HAP-1 (cell line): ENCODE measurements at regions not wholly inside any gene's neighbourhood (a gene's known extent, or its start where the extent isn't known, plus 50 kb on each side); places are given as distances from the start of the nearest gene placed in this dataset.
"Not testable (repeated sequence)": the region's sequence is repeated elsewhere in the genome, so short reads cannot be mapped to it uniquely, and the experiment has no call there.

ENCODE experiments used
- DNase-seq, 2 experiments: peaks; one replicate each; pipeline ENCODE4 v3.0.0-alpha.2; 2016 to 2020; ENCODE audit warnings: low spot score in 2 of 2
- H3K27me3 ChIP-seq: fragments of 250-450 bp; sonication (Bioruptor Pico); 2 replicates; pipeline ENCODE4 v1.5.1; 2020; ENCODE audit warnings: low read depth, mild to moderate bottlenecking, moderate library complexity
- H3K36me3 ChIP-seq: fragments of 250-450 bp; sonication (Bioruptor Pico); replicated peaks from 2 replicates; pipeline ENCODE4 v1.5.1; 2020; ENCODE audit warnings: mild to moderate bottlenecking
- H3K4me1 ChIP-seq: fragments of 250-450 bp; sonication (Bioruptor Pico); 2 replicates; pipeline ENCODE4 v1.5.1; 2020; ENCODE audit warnings: mild to moderate bottlenecking
- H3K4me3 ChIP-seq: fragments of 250-450 bp; sonication (Bioruptor Pico); 2 replicates; pipeline ENCODE4 v1.5.1; 2020; ENCODE audit warnings: mild to moderate bottlenecking, moderate library complexity
- H3K9me3 ChIP-seq: fragments of 250-450 bp; sonication (Bioruptor Pico); 2 replicates; pipeline ENCODE4 v1.5.1; 2020; ENCODE audit warnings: mild to moderate bottlenecking, moderate library complexity
- in situ Hi-C: fragments of 300-500 bp; cut with MboI; formaldehyde crosslinking; loops from 3 replicates; pipeline ENCODE4 v1.14.3; 2020; ENCODE audit warnings: low sequenced_read_pairs, inconsistent platforms, mixed read lengths

DNA sequence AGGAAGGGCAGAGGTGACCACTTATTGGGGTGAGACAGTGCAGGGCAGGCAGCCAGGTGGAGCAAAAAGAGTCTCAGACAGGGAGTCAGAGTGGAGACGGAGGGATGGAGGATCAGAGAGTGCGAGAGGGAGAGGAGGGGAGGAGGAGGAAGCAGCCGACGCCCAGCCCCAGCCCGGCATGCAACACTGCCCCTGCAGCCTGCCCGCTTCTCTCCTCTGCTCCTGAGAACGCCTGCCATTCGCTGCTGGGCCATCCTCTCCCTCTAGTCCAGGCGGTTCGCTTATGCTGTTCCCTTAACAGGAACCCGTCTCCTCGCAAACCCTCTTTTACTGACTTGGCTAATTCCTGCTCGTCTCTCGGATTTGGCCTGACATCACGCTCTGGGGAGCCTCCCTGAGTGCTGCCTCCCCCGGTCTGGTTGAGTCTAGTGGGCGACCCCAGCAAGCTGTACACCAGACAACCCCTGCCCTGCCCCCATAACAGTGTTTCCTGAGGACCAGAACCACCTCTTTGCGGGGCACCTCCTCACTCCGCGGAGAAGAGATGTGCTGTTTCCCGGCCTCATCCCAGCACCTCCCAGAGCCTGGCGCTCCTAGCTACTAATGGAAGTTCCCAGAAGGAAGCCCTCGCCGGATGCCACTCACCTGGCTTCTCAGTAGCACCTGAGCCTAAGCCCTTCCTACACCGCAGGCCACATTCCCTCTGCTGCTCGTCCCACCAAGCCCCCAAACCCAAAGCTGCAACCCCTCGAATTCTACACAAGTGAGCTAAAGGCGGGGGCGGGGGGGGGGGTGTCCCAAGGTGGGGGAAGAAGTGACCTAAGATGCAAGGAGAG is 61.2 kb upstream of the CCL1 start:
- Histone ChIP-seq H3K9me3 (no peaks in the 10 kb centered on the region), H3K27me3 (peaks cover 4% of the 10 kb centered on the region), H3K4me3 (no peak overlapping the region), H3K36me3 (no peaks in the 10 kb centered on the region), H3K4me1 (no peaks in the 10 kb centered on the region)
- no peak for DNase-seq
- in situ Hi-C loops = loop anchor here (10.0 to 25.0 kb wide), 4 partner anchors 201 to 1113 kb away; partner anchors contain the start of genes FNDC8 and SLFN12L

DNA sequence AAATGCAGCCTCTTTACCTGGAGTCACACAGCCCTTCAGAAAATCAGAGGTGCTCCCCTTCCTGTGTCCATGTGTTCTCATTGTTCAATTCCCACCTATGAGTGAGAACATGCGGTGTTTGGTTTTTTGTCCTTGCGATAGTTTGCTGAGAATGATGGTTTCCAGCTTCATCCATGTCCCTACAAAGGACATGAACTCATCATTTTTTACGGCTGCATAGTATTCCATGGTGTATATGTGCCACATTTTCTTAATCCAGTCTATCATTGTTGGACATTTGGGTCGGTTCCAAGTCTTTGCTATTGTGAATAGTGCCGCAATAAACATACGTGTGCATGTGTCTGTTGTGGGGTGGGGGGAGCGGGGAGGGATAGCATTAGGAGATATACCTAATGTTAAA is 60.3 kb upstream of the CCL1 start:
- H3K27me3 ChIP-seq = not testable (repeated sequence)

DNA sequence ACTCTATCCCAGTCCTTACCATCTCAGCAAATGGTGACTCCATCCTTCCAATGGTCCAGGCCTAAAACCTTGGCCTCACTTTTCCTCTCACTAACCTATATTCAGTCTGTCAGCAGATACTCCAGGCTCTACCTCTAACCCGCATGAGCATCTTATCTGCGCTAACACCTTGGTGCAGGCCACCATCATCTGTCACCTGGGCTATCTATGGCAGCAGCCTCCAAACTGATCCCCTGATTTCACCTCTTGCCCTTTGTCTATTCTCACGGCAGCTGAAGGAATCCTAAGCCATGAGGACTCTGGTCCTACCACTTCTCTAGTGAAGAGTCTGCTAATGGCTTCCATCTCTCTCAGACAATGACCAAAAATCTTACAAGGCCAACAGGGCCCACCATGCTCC is 57.9 kb upstream of the CCL1 start:
- in situ Hi-C loops = loop anchor here (10.0 to 25.0 kb wide), 4 partner anchors 204 to 1116 kb away; partner anchors contain the start of genes FNDC8 and SLFN12L
- H3K27me3 ChIP-seq = peaks cover 2% of the 10 kb centered on the region; the same call in 1 of the 2 replicates
- H3K9me3 ChIP-seq = no peaks in the 10 kb centered on the region
- no peak for DNase-seq
- H3K36me3 ChIP-seq = no peaks in the 10 kb centered on the region
- no peak overlapping the region for H3K4me3 ChIP-seq
- H3K4me1 ChIP-seq = no peaks in the 10 kb centered on the region

More for the DNA sequence above, 60.3 kb upstream of the CCL1 start:
- not testable (repeated sequence) for DNase-seq, H3K4me1 ChIP-seq, H3K9me3 ChIP-seq, H3K4me3 ChIP-seq, H3K36me3 ChIP-seq
- in situ Hi-C loops = loop anchor here (10.0 to 25.0 kb wide), 4 partner anchors 201 to 1114 kb away; partner anchors contain the start of genes FNDC8 and SLFN12L

DNA sequence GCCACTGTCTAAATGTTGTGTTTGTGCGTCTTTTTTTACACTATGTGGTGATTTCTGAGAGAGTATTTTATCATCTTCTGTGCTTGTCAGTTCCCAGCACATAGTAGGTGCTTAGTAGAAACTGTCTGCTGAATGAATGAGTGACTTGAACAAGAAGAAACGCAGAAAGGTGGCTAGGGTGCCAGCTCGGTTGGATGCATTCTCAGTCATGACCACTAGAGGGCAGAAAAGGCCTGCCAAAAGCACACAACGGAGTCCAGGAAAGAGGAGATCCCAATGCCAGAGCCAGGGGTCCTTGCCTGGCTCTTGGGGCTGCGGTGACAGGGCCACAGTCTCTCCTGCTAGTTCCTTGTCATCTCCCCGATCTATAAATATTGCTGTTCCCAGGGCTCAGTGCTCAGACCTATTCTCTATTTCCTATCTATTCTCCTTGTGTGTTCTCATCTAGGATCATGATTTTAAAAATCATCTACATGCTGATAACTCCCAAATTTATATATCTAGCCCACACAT is 57.3 kb upstream of the CCL1 start:
- Histone ChIP-seq H3K27me3 (0 out of 2 replicates have a peak, but pooled peaks cover 2% of the 10 kb centered on the region), H3K4me3 (no peak overlapping the region), H3K9me3 (no peaks in the 10 kb centered on the region), H3K4me1 (no peaks in the 10 kb centered on the region), H3K36me3 (no peaks in the 10 kb centered on the region)
- DNase-seq = peak; percentile 45 to 80
- in situ Hi-C loops = loop anchor here (10.0 to 25.0 kb wide), 4 partner anchors 204 to 1117 kb away; partner anchors contain the start of genes FNDC8 and SLFN12L

DNA sequence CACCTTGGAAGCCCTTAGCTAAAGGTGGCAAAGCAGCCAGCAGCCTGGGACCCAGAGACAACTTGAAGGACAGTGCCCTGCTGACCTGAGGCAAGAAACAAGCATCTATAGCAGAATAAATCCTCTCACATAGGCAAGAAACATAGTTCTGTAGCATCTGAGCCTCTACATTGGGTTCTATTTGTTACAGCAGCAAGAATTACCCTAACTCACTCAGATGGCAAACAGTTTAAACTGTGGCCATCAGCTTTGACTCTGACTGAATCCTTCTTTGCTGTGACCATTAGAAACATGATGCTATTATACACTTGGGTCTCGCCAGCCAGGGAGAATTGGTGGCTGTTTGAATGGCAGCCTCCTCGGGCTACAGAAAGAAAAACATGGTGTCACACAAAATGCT is 53.1 kb upstream of the CCL1 start:
- H3K4me1 ChIP-seq = no peaks in the 10 kb centered on the region
- no peaks in the 10 kb centered on the region for H3K9me3 ChIP-seq
- no peak overlapping the region for H3K4me3 ChIP-seq
- no peak for DNase-seq
- 0 out of 2 replicates have a peak, but pooled peaks cover 5% of the 10 kb centered on the region for H3K27me3 ChIP-seq
- in situ Hi-C loops = loop anchor here (25.0 kb wide), 1 partner anchor 1121 kb away; the partner anchor contains the start of gene SLFN12L
- no peaks in the 10 kb centered on the region for H3K36me3 ChIP-seq

DNA sequence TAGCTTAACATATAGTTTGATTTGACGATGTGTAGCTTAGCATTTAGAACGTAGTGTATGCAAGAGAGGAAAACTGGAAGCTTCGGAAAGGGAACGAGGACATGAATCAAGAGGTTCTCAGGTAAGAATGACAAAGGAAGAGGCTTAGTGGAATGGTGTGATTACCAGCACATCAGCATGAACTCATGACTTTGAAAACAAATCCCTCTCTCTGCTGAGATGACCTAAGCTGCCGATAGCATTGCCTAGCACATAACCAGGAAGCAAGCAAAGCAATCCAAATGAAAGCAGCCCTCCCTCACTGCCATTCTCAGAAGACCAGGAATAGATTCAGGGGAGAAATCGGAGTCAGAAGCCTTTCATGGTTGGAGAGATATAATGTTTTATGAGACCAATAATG is 51.3 kb upstream of the CCL1 start:
- Histone ChIP-seq H3K36me3 (no peaks in the 10 kb centered on the region), H3K9me3 (no peaks in the 10 kb centered on the region), H3K4me3 (no peak overlapping the region), H3K27me3 (0 out of 2 replicates have a peak, but pooled peaks cover 5% of the 10 kb centered on the region), H3K4me1 (peaks cover 5% of the 10 kb centered on the region; the same call in 1 of the 2 replicates)
- no peak for DNase-seq
- in situ Hi-C loops = loop anchor here (25.0 kb wide), 1 partner anchor 1123 kb away; the partner anchor contains the start of gene SLFN12L

DNA sequence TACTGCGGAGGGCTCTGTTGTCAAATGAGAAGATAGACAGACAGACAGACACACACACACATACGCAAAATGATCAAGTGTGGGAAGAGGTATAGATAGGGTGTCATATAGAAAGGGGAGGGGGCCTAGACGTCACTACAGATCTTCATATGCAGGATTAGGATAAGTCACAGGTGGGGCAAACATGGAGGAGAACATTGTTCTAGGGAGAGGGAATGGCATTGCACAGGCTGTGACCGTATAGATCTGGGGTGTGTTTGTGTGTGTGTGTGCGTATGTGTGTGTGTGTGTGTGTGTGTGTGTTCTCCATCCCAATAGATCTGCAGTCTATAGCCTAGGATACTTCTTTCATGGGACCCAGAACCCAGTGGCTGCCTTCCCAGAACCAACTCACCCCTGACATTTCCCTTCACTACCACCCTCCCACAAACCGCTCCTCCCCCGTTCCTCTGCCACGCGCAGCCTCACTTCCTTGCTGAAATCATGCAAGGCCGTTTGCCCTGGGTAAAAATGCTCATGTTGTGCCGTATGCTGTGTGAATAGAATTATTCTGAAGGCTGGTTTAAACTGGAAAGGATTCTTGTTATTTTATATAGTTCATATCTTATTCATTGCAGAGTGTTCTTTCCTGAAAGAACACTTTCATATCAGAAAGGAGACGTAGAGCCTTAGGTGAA is 50.5 kb upstream of the CCL1 start:
- no peak for DNase-seq
- Histone ChIP-seq H3K27me3 (0 out of 2 replicates have a peak, but pooled peaks cover 5% of the 10 kb centered on the region), H3K36me3 (no peaks in the 10 kb centered on the region), H3K9me3 (no peaks in the 10 kb centered on the region), H3K4me1 (peaks cover 6% of the 10 kb centered on the region; the same call in 1 of the 2 replicates), H3K4me3 (no peak overlapping the region)
- in situ Hi-C loops = loop anchor here (25.0 kb wide), 1 partner anchor 1124 kb away; the partner anchor contains the start of gene SLFN12L

DNA sequence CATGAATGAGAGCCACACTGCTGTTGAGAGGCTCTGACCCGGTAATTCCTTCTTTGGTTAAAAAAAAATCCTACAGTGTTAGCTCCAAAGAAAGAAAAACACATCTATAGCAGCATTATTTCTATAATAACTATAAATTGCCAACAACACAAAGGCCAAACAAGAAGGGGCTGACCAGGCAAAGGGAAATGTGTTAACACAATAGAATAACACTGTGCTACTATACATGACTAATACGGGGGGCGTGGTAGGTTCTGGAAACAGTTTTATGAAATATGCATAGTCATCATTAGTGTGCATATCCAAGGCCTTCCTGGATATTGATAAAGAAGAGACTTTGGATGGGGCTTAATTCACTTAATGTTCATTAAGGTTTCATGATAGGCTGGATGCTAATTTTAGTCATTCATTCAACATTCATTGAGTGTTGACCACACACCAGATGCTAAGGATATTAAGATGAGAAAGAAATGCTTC is 50.0 kb upstream of the CCL1 start:
- Histone ChIP-seq H3K27me3 (0 out of 2 replicates have a peak, but pooled peaks cover 5% of the 10 kb centered on the region), H3K4me1 (peaks cover 6% of the 10 kb centered on the region; the same call in 1 of the 2 replicates), H3K9me3 (no peaks in the 10 kb centered on the region), H3K36me3 (no peaks in the 10 kb centered on the region), H3K4me3 (no peak overlapping the region)
- in situ Hi-C loops = loop anchor here (25.0 kb wide), 1 partner anchor 1124 kb away; the partner anchor contains the start of gene SLFN12L
- DNase-seq = no peak
